ENCODE measurements at regions not wholly inside any gene's neighbourhood (a gene's known extent, or its start where the extent isn't known, plus 50 kb on each side); places are given as distances from the start of the nearest gene placed in this dataset.

DNA sequence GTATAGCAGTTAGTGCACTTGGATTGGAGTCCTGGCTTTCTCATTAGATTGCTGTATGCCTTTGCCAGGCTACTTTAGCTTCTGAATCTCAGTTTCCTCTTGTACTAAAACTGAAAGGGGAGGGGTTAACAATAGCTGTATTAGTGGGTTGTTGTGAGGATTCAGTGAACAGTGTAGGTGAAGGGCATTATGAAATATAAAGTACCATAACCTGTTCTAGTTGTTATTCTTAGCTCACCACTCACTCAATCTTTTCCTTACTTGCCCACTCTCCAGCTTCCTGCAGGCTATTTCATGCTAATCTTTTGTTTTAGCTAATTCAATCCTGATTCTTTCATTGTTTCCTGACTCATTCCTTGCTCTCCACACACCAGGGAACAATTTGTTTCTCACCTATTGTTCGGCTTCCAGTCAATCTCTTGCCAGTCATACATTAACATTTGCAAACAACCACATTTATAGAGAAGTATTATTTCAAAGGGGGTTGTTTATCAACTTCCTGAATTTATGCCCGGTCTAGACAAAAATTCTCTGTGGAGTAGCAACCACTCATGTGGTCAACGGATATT, 50.6 kb upstream of the EDA start:
- TF ChIP-seq NFE2 (IDR thresholded peaks at IDR 0.05; ENCODE audit: low read depth) (no peak), FOXA1 (IDR thresholded peaks at IDR 0.05; ENCODE audit: borderline replicate concordance) (no peak), ZBTB1 (CRISPR knock-in tag; IDR thresholded peaks at IDR 0.05; ENCODE audit: borderline replicate concordance, low read depth) (no peak), FOXK1 (CRISPR knock-in tag; IDR thresholded peaks at IDR 0.05; ENCODE audit: borderline replicate concordance) (no peak), RBBP5 (IDR thresholded peaks at IDR 0.05; ENCODE audit: borderline replicate concordance, insufficient read depth, low read length, poor library complexity, severe bottlenecking) (no peak), ELF1 (tag; IDR thresholded peaks at IDR 0.05) (no peak), EZH2 (IDR thresholded peaks at IDR 0.05; ENCODE audit: borderline replicate concordance, low read depth, low read length) (no peak)
- TF ChIP-seq, protein P1, sequence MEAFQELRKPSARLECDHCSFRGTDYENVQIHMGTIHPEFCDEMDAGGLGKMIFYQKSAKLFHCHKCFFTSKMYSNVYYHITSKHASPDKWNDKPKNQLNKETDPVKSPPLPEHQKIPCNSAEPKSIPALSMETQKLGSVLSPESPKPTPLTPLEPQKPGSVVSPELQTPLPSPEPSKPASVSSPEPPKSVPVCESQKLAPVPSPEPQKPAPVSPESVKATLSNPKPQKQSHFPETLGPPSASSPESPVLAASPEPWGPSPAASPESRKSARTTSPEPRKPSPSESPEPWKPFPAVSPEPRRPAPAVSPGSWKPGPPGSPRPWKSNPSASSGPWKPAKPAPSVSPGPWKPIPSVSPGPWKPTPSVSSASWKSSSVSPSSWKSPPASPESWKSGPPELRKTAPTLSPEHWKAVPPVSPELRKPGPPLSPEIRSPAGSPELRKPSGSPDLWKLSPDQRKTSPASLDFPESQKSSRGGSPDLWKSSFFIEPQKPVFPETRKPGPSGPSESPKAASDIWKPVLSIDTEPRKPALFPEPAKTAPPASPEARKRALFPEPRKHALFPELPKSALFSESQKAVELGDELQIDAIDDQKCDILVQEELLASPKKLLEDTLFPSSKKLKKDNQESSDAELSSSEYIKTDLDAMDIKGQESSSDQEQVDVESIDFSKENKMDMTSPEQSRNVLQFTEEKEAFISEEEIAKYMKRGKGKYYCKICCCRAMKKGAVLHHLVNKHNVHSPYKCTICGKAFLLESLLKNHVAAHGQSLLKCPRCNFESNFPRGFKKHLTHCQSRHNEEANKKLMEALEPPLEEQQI (IDR thresholded peaks at IDR 0.05) = no peak
- TF ChIP-seq, protein P2, sequence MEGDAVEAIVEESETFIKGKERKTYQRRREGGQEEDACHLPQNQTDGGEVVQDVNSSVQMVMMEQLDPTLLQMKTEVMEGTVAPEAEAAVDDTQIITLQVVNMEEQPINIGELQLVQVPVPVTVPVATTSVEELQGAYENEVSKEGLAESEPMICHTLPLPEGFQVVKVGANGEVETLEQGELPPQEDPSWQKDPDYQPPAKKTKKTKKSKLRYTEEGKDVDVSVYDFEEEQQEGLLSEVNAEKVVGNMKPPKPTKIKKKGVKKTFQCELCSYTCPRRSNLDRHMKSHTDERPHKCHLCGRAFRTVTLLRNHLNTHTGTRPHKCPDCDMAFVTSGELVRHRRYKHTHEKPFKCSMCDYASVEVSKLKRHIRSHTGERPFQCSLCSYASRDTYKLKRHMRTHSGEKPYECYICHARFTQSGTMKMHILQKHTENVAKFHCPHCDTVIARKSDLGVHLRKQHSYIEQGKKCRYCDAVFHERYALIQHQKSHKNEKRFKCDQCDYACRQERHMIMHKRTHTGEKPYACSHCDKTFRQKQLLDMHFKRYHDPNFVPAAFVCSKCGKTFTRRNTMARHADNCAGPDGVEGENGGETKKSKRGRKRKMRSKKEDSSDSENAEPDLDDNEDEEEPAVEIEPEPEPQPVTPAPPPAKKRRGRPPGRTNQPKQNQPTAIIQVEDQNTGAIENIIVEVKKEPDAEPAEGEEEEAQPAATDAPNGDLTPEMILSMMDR (IDR thresholded peaks at IDR 0.05 in 2 of 3, conservative IDR thresholded peaks at IDR 0.05 in 1 of 3; ENCODE audit: insufficient read depth in 2 of 3, low read depth in 1 of 3, low read length in 3 of 3) = no peak
- TF ChIP-seq, protein P3, sequence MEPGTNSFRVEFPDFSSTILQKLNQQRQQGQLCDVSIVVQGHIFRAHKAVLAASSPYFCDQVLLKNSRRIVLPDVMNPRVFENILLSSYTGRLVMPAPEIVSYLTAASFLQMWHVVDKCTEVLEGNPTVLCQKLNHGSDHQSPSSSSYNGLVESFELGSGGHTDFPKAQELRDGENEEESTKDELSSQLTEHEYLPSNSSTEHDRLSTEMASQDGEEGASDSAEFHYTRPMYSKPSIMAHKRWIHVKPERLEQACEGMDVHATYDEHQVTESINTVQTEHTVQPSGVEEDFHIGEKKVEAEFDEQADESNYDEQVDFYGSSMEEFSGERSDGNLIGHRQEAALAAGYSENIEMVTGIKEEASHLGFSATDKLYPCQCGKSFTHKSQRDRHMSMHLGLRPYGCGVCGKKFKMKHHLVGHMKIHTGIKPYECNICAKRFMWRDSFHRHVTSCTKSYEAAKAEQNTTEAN (CRISPR knock-in tag; IDR thresholded peaks at IDR 0.05) = no peak

All from K562 (cell line).